Fibroblast of lung (primary cell): ENCODE measurements at regions not wholly inside any gene's neighbourhood (a gene's known extent, or its start where the extent isn't known, plus 50 kb on each side); places are given as distances from the start of the nearest gene placed in this dataset.

Experiments used
- EZH2 ChIP-seq: IDR thresholded peaks from 2 replicates; pipeline ENCODE4 v1.5.1; 2012; ENCODE audit warnings: low read length, control low read depth, mild to moderate bottlenecking; ENCODE audit errors: missing control alignments
- TF ChIP-seq, protein P1 (sequence below), 2 donors: IDR thresholded peaks in 1 of 2; conservative IDR thresholded peaks in 1 of 2; 1 replicate in 1 of 2; 2 replicates in 1 of 2; pipeline ENCODE4 v1.5.1; 2011 to 2012; ENCODE audit warnings: low read length in 2 of 2, control low read depth in 1 of 2, inconsistent platforms in 1 of 2, low read depth in 1 of 2, mild to moderate bottlenecking in 1 of 2

DNA sequence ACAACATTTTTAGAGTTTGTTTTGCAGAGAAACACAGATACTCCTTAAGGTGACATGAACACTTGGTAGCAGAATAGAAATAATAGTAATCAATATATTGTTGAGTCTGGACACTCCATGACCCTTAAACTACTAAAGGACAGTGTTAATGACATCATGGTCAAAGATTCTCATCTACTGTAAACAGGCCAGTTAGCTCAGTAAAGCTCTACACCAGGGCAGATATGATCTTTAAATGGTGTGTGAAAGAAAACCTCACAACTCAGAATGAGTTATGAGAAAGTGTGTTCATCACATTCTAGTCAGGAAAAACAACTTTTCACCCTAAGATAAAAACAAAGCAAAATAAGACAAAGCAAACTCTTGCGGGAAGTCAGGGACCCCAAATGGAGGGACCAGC, 58.1 kb upstream of the ADAMTS5 start:
- TF ChIP-seq, protein P1, sequence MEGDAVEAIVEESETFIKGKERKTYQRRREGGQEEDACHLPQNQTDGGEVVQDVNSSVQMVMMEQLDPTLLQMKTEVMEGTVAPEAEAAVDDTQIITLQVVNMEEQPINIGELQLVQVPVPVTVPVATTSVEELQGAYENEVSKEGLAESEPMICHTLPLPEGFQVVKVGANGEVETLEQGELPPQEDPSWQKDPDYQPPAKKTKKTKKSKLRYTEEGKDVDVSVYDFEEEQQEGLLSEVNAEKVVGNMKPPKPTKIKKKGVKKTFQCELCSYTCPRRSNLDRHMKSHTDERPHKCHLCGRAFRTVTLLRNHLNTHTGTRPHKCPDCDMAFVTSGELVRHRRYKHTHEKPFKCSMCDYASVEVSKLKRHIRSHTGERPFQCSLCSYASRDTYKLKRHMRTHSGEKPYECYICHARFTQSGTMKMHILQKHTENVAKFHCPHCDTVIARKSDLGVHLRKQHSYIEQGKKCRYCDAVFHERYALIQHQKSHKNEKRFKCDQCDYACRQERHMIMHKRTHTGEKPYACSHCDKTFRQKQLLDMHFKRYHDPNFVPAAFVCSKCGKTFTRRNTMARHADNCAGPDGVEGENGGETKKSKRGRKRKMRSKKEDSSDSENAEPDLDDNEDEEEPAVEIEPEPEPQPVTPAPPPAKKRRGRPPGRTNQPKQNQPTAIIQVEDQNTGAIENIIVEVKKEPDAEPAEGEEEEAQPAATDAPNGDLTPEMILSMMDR (conservative IDR thresholded peaks at IDR 0.05 in 1 of 2, IDR thresholded peaks at IDR 0.05 in 1 of 2; ENCODE audit: low read depth in 1 of 2, low read length in 2 of 2): no peak
- no peak for TF ChIP-seq EZH2
